ENCODE measurements at regions not wholly inside any gene's neighbourhood (a gene's known extent, or its start where the extent isn't known, plus 50 kb on each side); places are given as distances from the start of the nearest gene placed in this dataset.
A peak's percentile ranks its signal among the peaks of the same experiment; 100 is the strongest.

DNA sequence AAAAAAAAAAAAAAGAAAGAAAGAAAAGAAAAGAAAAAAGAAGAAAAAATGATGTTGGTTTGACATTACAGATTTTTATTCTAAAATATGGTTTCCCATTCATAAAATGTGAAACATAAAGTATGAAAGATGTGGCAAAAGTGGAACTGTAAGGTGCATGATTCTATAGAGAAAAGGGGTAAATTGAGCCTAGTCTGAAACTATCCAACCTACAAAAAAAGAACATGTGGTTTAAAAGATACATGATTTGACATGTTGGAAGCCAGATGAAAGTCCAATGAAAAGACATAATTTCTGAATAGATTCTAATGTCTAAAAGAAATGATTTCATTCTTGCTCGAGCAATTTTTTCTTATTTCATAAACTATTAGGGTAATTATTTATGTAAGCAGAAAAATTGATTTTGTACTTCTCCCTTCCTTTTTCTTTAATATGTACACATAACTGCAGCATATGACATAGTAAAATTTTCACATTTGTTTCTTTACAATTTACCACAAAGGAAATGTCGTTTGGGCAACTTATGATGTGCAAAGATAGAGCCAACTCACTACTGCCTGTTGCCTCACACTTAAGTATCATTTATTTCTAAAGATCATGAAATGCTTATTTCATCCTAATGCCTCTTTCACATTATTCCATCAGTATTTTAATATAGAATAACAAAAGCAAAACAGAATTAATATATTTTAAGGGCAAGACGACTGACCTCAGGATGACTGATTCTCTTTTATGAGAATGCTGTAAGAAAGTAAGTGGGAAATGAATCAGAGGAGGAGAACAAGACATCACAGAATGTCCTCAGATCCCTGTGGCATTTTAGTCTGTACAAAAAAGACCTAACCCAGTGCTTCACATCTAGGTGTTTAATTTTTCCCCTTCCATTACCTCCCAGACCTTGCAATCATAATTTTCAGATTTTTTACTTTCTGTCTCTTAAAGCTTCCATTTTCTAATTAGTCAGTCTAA, 165.8 kb upstream of the HMCN1 start:
- TF ChIP-seq, protein P1, sequence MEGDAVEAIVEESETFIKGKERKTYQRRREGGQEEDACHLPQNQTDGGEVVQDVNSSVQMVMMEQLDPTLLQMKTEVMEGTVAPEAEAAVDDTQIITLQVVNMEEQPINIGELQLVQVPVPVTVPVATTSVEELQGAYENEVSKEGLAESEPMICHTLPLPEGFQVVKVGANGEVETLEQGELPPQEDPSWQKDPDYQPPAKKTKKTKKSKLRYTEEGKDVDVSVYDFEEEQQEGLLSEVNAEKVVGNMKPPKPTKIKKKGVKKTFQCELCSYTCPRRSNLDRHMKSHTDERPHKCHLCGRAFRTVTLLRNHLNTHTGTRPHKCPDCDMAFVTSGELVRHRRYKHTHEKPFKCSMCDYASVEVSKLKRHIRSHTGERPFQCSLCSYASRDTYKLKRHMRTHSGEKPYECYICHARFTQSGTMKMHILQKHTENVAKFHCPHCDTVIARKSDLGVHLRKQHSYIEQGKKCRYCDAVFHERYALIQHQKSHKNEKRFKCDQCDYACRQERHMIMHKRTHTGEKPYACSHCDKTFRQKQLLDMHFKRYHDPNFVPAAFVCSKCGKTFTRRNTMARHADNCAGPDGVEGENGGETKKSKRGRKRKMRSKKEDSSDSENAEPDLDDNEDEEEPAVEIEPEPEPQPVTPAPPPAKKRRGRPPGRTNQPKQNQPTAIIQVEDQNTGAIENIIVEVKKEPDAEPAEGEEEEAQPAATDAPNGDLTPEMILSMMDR (conservative IDR thresholded peaks at IDR 0.05; ENCODE audit: low read depth, low read length): no peak
- no peak for DNase-seq (ENCODE audit: low read depth)
- no peak overlapping the region for H3K4me3 ChIP-seq (ENCODE audit: low read length)

DNA sequence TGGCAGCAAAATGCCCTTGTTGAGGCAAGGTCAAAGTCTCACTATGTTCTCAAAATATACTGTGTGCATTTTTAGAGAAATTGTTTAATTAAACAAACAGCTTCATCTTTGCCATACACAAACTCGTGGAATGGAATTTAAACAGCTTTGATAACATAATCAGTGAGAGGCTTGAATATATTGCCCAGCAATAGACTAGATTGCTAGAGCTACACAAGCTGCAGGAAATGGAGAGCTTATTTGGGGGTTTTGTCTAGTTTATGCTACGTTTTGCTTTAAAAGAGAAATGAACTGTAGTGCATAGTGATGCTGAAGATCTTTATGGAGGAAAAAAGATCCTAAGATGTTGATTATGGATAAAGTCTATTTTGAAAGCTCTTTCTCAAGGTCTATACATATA, 166.8 kb upstream of the HMCN1 start:
- no peak overlapping the region for H3K4me3 ChIP-seq (ENCODE audit: low read length)
- TF ChIP-seq, protein P1 (conservative IDR thresholded peaks at IDR 0.05; ENCODE audit: low read depth, low read length): no peak
- no peak for DNase-seq (ENCODE audit: low read depth)

DNA sequence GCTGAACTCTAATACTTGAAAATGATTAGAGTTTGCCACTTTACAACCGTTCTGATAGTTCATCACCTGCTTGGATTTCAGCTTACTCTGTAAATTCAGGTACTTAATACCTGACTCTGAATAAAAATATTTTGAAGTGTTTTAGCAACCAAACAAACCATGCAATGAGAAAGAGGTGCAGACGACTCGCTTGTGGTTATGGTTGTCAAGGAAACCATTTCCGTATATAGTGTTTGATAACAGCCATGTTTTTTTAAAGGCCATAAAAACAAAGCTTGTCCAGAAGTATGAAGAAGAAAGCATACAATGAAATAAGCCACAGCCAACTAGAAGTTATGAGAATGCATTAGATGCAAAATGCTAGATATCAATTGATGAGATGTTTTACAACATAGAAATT, 167.2 kb upstream of the HMCN1 start:
- H3K4me3 ChIP-seq (ENCODE audit: low read length): no peak overlapping the region

DNA sequence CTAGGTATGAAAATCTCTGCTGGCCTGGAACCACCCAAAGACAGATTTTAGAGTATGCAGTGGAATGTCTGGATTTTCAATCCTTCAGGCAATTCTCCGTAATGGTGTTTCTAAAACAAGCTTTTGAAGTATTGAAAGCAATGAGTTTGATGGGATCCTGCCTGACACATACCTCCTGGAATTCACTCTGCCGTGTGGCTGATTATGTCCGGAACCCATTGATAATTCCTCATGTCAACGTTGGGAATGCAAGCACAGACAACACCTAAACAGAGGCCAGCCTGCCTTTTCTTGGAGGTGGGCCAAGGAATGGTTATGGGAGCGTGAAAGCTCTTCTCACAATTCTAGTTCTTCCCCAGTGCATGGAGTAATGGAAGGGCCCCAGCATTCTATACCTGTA, 168.9 kb upstream of the HMCN1 start:
- peak; percentile 97 for DNase-seq (ENCODE audit: low read depth)
- TF ChIP-seq, protein P1 (conservative IDR thresholded peaks at IDR 0.05; ENCODE audit: low read depth, low read length): no peak
- H3K4me3 ChIP-seq (ENCODE audit: low read length): no peak overlapping the region

More for the DNA sequence above, 167.2 kb upstream of the HMCN1 start:
- peak; percentile 49 for DNase-seq (ENCODE audit: low read depth)
- TF ChIP-seq, protein P1 (conservative IDR thresholded peaks at IDR 0.05; ENCODE audit: low read depth, low read length): no peak

DNA sequence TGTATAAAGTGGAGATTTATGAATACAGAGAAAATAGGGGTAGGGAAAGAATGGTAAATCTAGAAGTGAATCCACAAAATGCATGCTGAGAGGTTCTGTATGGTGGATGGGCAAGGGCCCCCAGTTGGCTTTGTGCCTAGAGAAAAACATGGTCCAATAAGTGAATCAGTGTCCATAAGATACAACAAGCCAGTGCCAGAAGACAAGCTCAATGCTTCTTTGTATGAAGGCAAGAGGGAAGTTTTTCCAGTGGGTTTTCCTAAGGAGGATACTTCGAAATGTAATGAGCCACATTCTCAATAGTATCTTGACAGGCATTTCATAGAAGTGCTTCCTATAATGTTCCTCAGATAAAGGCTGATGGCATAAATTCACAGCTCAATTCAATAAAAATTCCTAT, 169.4 kb upstream of the HMCN1 start:
- TF ChIP-seq, protein P1 (conservative IDR thresholded peaks at IDR 0.05; ENCODE audit: low read depth, low read length): no peak
- DNase-seq (ENCODE audit: low read depth): no peak
- no peak overlapping the region for H3K4me3 ChIP-seq (ENCODE audit: low read length)

DNA sequence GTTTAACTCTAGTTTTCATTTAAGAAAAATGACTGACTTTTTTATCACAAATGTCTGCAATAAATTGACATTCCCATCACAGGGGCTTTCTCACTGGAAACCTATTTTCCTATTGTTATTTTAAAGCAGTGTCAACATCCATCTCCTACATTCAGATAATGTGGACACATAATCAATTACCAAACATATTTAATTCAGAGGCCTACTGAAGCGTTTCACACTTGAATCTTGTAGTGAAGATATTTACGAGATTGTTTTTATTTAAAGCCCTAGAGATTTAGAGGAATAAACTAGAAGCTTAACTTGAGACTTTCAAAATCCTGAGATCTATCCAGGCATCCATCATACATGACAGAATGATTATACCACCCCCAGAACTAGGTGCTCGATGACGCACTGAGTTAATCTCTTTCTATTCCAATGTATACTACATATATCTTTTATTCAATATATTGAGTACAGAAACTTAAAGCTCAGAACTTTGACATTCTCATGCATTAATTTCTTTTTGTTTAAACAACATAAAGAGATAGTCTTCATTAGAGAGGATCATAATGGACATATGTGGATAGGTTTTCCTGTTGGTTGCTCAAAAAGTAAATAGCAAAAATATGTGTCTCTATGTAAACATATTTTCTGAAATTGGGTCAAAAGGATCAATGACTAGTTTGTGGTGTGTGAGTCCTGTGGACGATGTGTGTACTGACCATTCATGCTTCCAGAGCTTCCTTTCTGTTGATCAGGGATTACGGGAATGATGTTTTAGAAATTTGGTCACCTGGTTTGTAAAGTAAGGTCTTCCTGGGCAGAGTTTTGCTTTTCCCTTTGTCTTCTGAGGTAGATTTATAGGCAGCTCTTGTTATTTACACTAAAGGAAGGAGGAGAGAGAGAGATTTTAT, 171.5 kb upstream of the HMCN1 start:
- no peak overlapping the region for H3K4me3 ChIP-seq (ENCODE audit: low read length)
- no peak for DNase-seq (ENCODE audit: low read depth)
- TF ChIP-seq, protein P1 (conservative IDR thresholded peaks at IDR 0.05; ENCODE audit: low read depth, low read length): no peak
